ENCODE measurements at regions not wholly inside any gene's neighbourhood (a gene's known extent, or its start where the extent isn't known, plus 50 kb on each side); places are given as distances from the start of the nearest gene placed in this dataset.
A peak's percentile ranks its signal among the peaks of the same experiment; 100 is the strongest.

DNA sequence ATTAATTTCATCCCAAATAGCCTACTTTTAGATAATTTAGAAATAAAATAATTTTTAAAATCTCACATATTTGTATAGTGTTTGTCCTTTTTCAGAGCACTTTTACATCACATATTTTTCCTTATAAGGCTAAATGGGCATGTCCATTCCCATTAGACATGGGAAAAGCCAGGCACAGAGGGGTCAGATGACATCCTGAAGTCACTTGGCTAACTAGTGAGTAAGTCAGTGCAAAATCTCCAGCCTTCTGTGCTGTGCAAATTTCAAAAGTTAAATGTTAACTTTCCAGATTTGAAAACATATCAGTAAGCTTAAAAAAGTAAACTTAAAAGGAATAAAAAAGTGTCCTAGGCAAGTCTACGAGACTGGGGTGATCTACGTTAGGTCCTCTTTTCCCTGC lies 117.4 kb downstream of the EMP1 start:
- WGBS: 94% methylated on average over 2 of the region's 2 CpGs
- H3K4me3 ChIP-seq (ENCODE audit: low read length): no peak overlapping the region
- no peak for ATAC-seq
- DNase-seq: no peak
- peaks cover 2% of the 10 kb centered on the region for H3K9me3 ChIP-seq (ENCODE audit: control insufficient read depth, low read length)
- no peaks in the 10 kb centered on the region for H3K27me3 ChIP-seq (ENCODE audit: control insufficient read depth, insufficient read depth)
- no peaks in the 10 kb centered on the region for H3K4me1 ChIP-seq (ENCODE audit: control insufficient read depth, insufficient read depth, low read length)
- intact Hi-C loops (cut with DNase I): no loop called here
- H3K27ac ChIP-seq (ENCODE audit: low read length): no peak overlapping the region

DNA sequence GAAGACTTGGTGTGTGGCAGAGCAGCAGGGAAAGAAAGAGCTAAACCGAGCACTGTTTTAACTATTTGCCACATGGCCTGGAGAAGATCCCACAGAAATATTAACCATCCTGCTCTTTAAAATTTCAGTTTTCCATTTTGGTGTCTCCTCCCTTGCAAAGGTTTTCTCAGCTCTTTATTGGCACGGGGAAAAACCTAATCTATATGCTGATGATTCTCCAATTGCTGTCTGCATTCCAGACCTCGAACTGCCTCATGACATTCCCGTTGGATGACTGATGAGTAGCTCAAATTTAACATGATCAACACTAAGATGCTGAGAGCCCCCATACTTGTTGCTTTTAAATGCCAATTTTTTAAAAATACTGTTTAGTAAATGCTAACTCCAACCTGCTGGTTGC lies 115.0 kb downstream of the EMP1 start:
- no peak overlapping the region for H3K4me3 ChIP-seq (ENCODE audit: low read length)
- H3K27ac ChIP-seq (ENCODE audit: low read length): no peak overlapping the region
- intact Hi-C loops (cut with DNase I): no loop called here
- ATAC-seq (no peak), DNase-seq (no peak)
- 46% methylated on average over 4 of the region's 4 CpGs for WGBS
- no peaks in the 10 kb centered on the region for H3K4me1 ChIP-seq (ENCODE audit: control insufficient read depth, insufficient read depth, low read length)
- no peaks in the 10 kb centered on the region for H3K9me3 ChIP-seq (ENCODE audit: control insufficient read depth, low read length)
- no peaks in the 10 kb centered on the region for H3K27me3 ChIP-seq (ENCODE audit: control insufficient read depth, insufficient read depth)

DNA sequence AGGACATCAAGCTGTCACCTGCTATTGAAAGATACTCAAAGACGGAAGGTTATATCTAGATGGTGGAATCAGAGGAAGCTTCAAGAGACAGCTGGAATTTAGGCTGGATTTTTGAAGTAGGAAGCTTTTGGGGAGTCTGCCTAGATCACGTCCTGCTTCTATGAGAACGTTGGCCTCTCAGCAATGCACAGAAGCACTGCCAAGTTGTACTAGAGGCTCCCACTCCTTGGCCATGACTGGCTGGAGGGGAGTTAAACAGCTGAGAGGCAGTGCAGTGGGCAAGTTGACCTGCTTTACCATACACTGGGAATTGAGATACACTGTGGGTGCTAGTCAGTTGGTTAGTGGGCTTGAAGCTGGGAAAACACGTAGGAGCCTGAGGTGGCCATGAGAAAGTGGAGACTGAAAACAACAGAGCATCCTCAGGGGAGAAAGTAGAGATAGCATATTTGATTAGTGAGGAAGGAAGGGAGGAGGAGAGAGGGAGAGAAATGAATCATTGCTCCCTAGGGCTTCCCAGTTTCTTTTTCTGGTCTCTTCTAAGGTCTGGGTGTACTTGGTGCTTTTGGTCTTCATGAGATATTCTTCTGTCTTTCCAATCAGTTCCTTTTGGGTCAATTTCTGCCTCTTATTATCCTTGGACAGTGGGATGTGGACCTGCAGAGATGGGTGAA lies 110.8 kb downstream of the EMP1 start:
- peak in 1 of 3 donors; percentile 51 for DNase-seq
- no peak overlapping the region for H3K27ac ChIP-seq (ENCODE audit: low read length)
- peak in 1 of 2 donors; percentile 34 for ATAC-seq
- no peaks in the 10 kb centered on the region for H3K9me3 ChIP-seq (ENCODE audit: control insufficient read depth, low read length)
- H3K27me3 ChIP-seq (ENCODE audit: control insufficient read depth, insufficient read depth): no peaks in the 10 kb centered on the region
- intact Hi-C loops (cut with DNase I): no loop called here
- no peaks in the 10 kb centered on the region for H3K4me1 ChIP-seq (ENCODE audit: control insufficient read depth, insufficient read depth, low read length)
- WGBS: 48% methylated on average over 4 of the region's 4 CpGs
- no peak overlapping the region for H3K4me3 ChIP-seq (ENCODE audit: low read length)

- Histone ChIP-seq H3K27ac (ENCODE audit: low read length) (no peak overlapping the region), H3K9me3 (ENCODE audit: control insufficient read depth, low read length) (no peaks in the 10 kb centered on the region), H3K4me3 (ENCODE audit: low read length) (no peak overlapping the region), H3K27me3 (ENCODE audit: control insufficient read depth, insufficient read depth) (no peaks in the 10 kb centered on the region), H3K4me1 (ENCODE audit: control insufficient read depth, insufficient read depth, low read length) (no peaks in the 10 kb centered on the region)
- DNase-seq (no peak), ATAC-seq (peak in 1 of 2 donors; percentile 32)
- intact Hi-C loops (cut with DNase I): no loop called here
- 77% methylated on average over 2 of the region's 2 CpGs for WGBS
These were observed 108.4 kb downstream of the EMP1 start for GRCh38 chr12:13304924-13305323.

- Histone ChIP-seq H3K27me3 (ENCODE audit: control insufficient read depth, insufficient read depth) (no peaks in the 10 kb centered on the region), H3K4me1 (ENCODE audit: control insufficient read depth, insufficient read depth, low read length) (no peaks in the 10 kb centered on the region), H3K9me3 (ENCODE audit: control insufficient read depth, low read length) (no peaks in the 10 kb centered on the region), H3K27ac (ENCODE audit: low read length) (no peak overlapping the region), H3K4me3 (ENCODE audit: low read length) (no peak overlapping the region)
- no peak for DNase-seq
- no peak for ATAC-seq
- 58% methylated on average over 1 of the region's 1 CpG for WGBS
- intact Hi-C loops (cut with DNase I): no loop called here
These were observed 102.9 kb downstream of the EMP1 start for GRCh38 chr12:13299457-13299856.

- DNase-seq (no peak), ATAC-seq (no peak)
- intact Hi-C loops (cut with DNase I): no loop called here
- no peak overlapping the region for H3K27ac ChIP-seq (ENCODE audit: low read length)
- no peaks in the 10 kb centered on the region for H3K27me3 ChIP-seq (ENCODE audit: control insufficient read depth, insufficient read depth)
- H3K4me3 ChIP-seq (ENCODE audit: low read length): no peak overlapping the region
- no peaks in the 10 kb centered on the region for H3K9me3 ChIP-seq (ENCODE audit: control insufficient read depth, low read length)
- H3K4me1 ChIP-seq (ENCODE audit: control insufficient read depth, insufficient read depth, low read length): no peaks in the 10 kb centered on the region
- WGBS: 68% methylated on average over 4 of the region's 4 CpGs
These were observed 96.6 kb downstream of the EMP1 start for GRCh38 chr12:13293096-13293495.

- H3K4me3 ChIP-seq (ENCODE audit: low read length): no peak overlapping the region
- no peaks in the 10 kb centered on the region for H3K9me3 ChIP-seq (ENCODE audit: control insufficient read depth, low read length)
- no peak overlapping the region for H3K27ac ChIP-seq (ENCODE audit: low read length)
- ATAC-seq (peak; percentile 71 to 88), DNase-seq (peak in 2 of 3 donors; percentile 47 to 64)
- no peaks in the 10 kb centered on the region for H3K27me3 ChIP-seq (ENCODE audit: control insufficient read depth, insufficient read depth)
- intact Hi-C loops (cut with DNase I): loop anchor here in 1 of 4 donors (10.0 kb wide), 1 partner anchor 245 kb away; no protein-coding TSS in a partner anchor
- no peaks in the 10 kb centered on the region for H3K4me1 ChIP-seq (ENCODE audit: control insufficient read depth, insufficient read depth, low read length)
These were observed 93.2 kb downstream of the EMP1 start for GRCh38 chr12:13289653-13290289.

DNA sequence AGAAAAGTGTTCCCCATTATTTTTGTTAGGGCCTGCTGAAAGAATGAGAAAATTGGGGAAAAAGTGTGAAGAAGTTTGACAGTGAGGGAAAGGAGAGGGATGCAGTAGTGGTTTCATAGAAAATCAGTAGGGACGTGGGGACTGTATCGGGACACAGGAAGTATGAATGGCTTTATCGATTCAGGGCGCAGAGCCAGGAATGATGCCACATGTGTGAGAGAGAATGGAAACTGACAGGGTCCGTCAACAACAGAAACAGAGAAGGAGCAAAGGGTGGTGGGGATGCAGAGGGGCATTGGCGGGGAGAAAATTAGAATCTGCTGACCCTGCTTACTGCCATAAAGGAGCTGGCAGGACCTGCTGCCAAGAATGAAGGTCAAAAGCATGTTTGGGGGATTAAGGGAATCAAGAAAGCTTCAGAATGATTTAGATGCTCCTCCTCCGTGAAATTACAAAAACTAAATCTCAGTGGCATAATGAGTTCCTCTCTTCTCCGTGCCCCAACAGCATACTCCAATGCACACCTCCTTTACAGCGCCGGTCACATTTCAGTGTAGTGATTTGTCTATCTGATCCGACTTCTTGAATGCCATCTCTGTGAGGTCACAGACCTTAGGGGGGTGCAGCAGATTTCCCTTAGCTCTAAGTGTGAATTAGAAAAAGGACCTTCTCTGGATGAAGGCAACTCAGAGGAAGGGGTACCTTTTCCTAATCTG lies 92.6 kb downstream of the EMP1 start:
- 48% methylated on average over 11 of the region's 11 CpGs for WGBS
- Histone ChIP-seq H3K4me3 (ENCODE audit: low read length) (no peak overlapping the region), H3K27me3 (ENCODE audit: control insufficient read depth, insufficient read depth) (no peaks in the 10 kb centered on the region), H3K9me3 (ENCODE audit: control insufficient read depth, low read length) (no peaks in the 10 kb centered on the region), H3K27ac (ENCODE audit: low read length) (no peak overlapping the region), H3K4me1 (ENCODE audit: control insufficient read depth, insufficient read depth, low read length) (no peaks in the 10 kb centered on the region)
- ATAC-seq: peak in 1 of 2 donors; percentile 26
- no peak for DNase-seq
- intact Hi-C loops (cut with DNase I): loop anchor here in 1 of 4 donors (10.0 kb wide), 1 partner anchor 246 kb away; no protein-coding TSS in a partner anchor

GRCh38 chr12:13288501-13288900 lies 92.0 kb downstream of the EMP1 start:
- 10% methylated on average over 1 of the region's 1 CpG for WGBS
- Histone ChIP-seq H3K4me3 (ENCODE audit: low read length) (no peak overlapping the region), H3K4me1 (ENCODE audit: control insufficient read depth, insufficient read depth, low read length) (no peaks in the 10 kb centered on the region), H3K27ac (ENCODE audit: low read length) (no peak overlapping the region), H3K9me3 (ENCODE audit: control insufficient read depth, low read length) (no peaks in the 10 kb centered on the region), H3K27me3 (ENCODE audit: control insufficient read depth, insufficient read depth) (no peaks in the 10 kb centered on the region)
- DNase-seq (no peak), ATAC-seq (no peak)
- intact Hi-C loops (cut with DNase I): loop anchor here in 1 of 4 donors (10.0 kb wide), 1 partner anchor 246 kb away; no protein-coding TSS in a partner anchor

GRCh38 chr12:13283867-13284266 lies 87.3 kb downstream of the EMP1 start:
- Histone ChIP-seq H3K9me3 (ENCODE audit: control insufficient read depth, low read length) (no peaks in the 10 kb centered on the region), H3K4me1 (ENCODE audit: control insufficient read depth, insufficient read depth, low read length) (no peaks in the 10 kb centered on the region), H3K27me3 (ENCODE audit: control insufficient read depth, insufficient read depth) (no peaks in the 10 kb centered on the region), H3K27ac (ENCODE audit: low read length) (no peak overlapping the region), H3K4me3 (ENCODE audit: low read length) (no peak overlapping the region)
- intact Hi-C loops (cut with DNase I): loop anchor here in 1 of 4 donors (10.0 kb wide), 1 partner anchor 251 kb away; no protein-coding TSS in a partner anchor
- no peak for ATAC-seq
- no peak for DNase-seq

- 57% methylated on average over 2 of the region's 2 CpGs for WGBS
- no peak overlapping the region for H3K27ac ChIP-seq (ENCODE audit: low read length)
- intact Hi-C loops (cut with DNase I): loop anchor here in 1 of 4 donors (10.0 kb wide), 1 partner anchor 252 kb away; no protein-coding TSS in a partner anchor
These were observed 86.3 kb downstream of the EMP1 start for GRCh38 chr12:13282861-13283260.

More at GRCh38 chr12:13282861-13283260, 86.3 kb downstream of the EMP1 start:
- Histone ChIP-seq H3K27me3 (ENCODE audit: control insufficient read depth, insufficient read depth) (no peaks in the 10 kb centered on the region), H3K4me3 (ENCODE audit: low read length) (no peak overlapping the region), H3K4me1 (ENCODE audit: control insufficient read depth, insufficient read depth, low read length) (no peaks in the 10 kb centered on the region), H3K9me3 (ENCODE audit: control insufficient read depth, low read length) (no peaks in the 10 kb centered on the region)
- ATAC-seq: no peak
- DNase-seq: no peak

All from right cardiac atrium (tissue), 5 donors.